ENCODE measurements at regions not wholly inside any gene's neighbourhood (a gene's known extent, or its start where the extent isn't known, plus 50 kb on each side); places are given as distances from the start of the nearest gene placed in this dataset.

DNA sequence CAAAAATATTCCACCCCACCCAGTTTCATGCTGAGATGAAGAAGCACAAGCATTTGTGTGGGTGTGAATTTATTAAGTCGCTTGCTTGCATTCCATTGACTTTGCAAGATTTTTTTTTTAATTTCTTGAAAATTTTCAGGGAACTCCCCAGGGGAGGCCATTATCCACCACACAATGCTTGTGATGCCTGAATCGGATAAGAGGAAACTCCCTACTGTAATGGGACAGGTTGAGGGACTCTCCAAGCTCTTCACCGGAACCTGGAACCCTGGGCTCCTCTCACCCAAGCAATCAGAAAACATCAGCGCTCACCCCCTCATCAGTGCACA lies 153.6 kb upstream of the ZMIZ1 start:
- no peak for DNase-seq

DNA sequence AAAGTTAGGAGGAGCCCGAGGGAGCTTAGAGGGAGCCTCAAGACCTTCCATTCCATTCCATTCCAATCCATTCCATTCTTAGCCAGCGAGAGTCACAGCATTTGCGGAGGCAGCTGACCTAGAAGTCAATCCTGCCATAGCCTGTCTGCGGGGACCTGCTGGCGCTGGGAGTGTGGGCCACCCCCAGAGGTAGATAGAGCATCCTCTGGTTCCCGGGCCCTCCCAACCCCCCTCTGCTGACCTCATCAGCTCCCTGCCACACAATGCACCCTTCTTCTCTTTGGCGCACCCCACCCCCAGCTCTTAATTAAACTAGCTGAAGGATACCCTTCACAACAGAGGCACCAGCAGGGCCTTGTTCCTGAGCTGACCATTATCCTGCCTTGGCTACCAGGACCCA lies 152.5 kb upstream of the ZMIZ1 start:
- no peak for DNase-seq

DNA sequence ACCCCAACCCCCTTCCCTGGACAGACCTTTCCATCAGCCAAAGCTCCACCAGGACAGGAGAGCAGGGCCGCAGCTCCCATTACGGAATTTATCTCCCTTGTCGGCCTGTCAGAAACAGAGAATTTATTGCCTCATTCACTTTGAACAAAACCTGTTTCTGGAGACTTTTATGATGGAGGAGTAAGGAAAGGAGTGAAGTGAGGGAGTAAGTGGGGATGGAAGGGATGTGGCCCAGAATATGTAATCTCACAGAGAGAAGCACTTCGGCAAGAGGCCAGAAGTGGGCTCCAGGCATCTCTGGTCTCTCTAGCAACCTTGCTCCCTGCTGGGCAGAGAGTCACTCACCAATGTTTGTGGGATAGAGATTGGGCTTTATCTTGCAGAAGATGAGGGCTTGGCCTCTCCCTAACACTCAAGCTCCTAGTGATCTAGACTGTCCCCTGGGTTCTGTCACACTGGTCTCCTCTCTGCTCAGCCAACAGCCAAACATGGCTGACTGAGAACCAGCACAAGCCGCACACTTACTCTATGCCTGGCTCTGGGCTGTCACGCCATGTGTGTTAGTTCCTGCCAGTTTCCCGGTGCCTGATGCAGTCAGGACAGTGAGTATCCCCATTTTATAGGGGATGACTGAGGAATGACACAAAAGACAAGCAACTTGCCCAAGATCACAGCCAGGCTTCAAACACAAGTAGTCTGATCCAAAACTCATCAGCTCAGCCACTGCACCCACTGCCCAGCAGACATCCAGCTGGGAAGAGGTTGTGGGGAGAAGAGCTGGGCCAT lies 149.4 kb upstream of the ZMIZ1 start:
- DNase-seq, result no peak

DNA sequence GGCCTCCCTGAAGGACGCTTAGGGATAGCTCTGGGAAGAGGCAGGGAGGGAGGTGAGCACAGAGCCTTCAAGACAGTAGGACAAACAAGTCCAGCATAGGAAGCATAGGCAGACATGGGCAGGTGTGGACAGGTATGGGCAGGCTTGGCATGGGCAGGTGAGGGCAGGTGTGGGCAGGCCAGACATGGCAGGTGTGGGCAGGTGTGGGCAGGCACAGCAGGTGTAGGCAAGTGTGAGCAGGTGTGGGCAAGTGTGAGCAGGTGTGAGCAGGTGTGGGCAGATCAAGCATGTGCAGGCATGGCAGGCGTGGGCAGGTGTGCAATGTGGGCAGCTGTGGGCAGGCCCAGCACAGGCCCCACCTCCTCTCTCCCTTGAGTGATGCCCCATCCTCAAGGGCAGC lies 148.8 kb upstream of the ZMIZ1 start:
- no peak for DNase-seq

DNA sequence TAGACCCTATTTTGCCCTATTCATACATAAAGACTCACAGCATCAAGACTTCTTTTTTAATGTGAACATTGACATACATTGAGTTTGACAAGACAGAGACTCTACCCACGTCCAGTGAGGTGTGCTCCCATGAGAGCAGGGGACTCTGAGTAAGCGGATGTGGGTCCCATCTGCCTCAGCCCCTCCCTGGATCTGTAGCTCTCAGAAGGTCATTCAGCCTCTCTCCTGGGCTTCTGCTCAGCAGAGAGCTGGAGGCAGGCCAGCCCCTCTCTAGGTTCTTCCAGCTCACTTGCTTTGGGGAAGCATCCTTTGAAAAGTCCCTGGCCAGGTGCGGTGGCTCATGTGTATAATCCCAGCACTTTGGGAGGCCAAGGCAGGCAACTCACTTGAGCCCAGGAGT lies 146.9 kb upstream of the ZMIZ1 start:
- no peak for DNase-seq

DNA sequence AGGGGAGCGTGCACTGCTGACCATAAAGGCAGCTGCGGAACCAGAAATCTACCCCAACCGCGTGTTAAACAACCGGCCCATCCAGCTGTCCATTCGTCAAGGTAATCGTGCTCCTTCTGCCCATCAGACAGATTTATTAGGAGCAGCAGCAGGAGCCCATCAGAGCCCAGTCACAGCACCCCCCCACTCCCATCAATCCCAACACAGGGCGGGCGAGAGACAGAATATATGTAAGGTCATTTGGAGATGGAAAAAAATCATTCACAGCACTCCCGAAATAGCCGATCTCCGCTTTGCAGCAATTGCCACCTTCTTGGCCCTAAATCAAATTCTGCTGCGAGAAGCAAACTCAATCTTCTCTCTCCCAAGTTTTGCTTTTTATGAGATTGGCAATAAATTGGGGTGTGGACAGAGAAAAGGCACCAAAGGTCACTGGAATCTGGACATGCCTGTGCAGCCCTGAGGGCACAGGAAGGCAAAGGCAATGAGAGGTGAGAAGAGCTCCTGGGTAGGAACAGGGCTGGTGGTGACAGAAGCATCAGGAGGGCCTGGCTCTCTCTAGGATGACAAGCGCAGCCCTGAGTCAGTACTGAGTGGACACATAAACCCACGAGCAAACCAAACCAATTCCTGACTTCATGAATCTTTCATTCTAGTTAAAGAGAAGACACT lies 145.0 kb upstream of the ZMIZ1 start:
- DNase-seq, result no peak

DNA sequence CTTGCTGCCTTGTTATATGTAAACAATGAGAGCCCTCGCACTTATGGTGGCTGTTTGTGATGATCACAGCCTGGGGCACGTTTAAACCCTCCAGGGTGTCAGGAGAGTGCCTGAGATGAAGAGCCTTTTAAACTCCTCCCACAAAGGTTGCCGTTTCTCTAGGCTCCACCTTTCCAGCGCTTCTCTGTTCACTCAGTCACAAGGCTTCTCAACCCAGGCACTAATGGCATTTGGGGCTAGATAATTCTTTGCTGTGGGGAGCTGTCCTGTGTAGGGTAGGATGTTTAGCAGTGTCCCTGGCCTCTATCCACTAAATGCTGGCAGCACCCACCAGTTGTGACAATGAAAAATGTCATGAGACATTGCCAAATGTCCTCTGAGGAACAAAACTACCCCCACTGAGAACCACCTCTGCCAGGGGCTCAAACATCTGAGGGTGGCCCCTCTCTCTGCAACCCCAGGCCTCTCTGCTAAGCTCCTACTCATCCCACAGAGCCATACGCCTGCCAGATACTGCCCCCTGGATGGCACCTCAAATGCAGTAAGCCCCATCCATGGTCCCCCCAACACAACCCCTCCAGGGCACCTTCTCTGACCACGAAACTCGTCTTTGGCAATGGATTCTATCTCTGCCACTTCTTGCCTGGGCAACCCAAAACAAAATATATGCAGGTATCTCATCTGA lies 144.3 kb upstream of the ZMIZ1 start:
- DNase-seq, result no peak

DNA sequence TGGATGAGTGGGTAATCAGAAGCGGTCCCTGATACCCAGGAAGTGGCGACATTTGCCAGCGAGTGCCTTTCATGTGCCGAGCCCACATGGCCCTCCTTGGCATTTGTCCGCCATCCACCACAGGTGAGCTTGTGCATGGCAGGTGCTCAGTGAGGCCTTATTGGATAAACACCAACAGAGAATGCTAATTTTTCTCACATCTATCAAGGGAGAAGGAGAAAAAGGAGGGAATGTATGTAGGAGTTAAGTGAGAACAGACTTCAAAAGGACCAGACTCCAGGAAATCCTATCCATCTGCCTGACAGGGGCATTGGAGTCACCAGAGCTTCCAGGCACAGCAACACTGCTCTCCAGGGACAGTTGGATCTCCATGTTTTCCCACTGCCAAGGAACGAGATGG lies 143.5 kb upstream of the ZMIZ1 start:
- no peak for DNase-seq

DNA sequence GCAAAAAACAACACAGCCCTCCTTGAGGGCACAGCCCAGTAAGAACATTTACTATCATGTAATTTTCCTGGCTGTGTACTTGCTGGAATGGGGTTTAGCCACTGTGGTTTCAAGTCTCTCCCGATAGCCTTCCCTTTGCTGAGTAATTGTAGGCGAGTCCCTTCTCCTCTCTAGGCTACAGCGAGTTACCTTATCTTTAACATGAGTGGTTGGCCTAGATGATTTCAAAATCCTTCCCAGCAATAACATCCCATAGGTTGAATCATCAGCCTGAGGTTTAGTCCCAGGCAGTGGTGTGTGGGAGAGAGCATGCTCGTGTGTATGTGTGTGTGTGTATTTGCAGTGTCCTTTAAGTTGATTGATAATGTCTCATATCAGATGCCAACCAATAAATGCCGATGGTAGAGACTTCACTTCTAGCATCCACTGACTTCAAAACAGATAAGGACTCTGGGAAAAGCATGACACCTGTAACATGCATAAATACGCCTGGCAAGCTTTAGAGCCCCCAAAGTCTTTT lies 142.9 kb upstream of the ZMIZ1 start:
- no peak for DNase-seq

DNA sequence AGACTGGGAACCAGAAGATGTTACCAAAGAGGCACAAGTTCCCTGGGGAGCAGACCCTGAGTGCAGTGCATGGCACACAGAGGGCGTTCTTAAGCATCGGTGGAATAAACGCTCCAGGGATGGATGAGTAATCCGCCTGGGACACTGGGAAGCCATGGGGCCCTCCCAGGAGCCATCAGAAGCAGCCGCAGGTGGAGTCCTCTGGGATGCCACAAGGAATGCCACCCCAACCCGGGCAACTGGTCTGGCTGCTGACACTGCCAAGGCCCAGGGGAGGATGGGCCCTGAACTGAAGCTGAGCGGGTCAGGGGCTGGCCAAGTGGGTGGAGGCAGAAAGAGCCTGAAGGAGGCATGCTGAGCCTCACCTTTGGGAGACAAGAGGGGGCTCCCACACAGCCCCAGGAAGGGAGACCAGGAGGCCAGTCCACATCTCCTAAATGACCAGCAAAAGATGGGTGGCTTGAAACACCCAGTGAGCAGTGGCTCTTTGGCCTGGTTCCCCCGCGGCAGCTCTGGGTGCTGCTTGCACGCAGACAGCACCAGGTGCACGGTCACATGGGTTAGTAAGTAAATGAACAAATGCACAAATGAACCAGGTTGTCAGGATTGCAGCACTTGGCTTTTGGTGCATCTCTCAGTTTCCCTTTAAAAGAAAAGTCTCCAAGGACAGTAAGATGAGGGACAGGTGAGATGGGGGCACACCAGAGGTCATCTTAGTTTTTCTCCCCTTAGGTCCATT lies 141.3 kb upstream of the ZMIZ1 start:
- no peak for DNase-seq

DNA sequence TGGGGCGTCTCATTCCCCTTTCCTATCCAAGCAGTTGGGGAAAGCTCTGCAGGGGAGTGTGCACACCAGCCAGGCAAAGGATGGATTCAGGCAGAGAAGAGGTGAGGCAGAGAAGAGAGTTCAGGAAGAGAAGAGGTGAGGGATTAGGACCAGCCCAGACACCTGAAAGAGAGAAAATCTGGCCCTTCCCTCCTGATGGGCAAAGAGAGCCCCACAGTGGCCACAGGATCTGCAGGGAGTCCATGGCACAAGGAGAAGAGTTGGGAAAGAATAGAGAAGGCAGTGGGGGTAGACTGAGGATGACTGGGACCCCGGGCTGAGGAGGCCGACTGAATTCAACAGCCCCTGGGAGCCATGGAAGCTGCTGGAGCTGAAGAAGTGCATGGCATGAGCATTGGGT lies 140.4 kb upstream of the ZMIZ1 start:
- DNase-seq, result no peak

DNA sequence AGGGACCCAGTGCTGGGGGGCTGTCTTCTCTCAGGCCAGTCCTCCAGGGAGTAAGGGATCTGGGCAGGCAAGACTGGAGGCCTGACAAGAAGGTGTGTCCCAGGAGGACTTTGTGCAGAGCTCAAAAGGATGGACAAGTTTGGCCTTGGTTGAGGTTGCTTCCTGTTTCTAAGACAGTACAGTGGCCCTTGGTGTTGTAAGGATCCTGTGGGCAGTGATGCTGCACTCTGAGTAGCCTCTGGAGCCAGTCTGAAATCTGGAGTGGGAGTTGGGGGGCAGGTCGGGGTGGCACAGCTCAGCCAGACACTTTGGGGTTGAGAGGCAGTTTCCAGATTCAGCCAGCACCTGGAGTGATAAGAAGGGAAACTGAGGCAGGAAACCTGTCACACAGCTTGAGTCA lies 139.2 kb upstream of the ZMIZ1 start:
- no peak for DNase-seq

DNA sequence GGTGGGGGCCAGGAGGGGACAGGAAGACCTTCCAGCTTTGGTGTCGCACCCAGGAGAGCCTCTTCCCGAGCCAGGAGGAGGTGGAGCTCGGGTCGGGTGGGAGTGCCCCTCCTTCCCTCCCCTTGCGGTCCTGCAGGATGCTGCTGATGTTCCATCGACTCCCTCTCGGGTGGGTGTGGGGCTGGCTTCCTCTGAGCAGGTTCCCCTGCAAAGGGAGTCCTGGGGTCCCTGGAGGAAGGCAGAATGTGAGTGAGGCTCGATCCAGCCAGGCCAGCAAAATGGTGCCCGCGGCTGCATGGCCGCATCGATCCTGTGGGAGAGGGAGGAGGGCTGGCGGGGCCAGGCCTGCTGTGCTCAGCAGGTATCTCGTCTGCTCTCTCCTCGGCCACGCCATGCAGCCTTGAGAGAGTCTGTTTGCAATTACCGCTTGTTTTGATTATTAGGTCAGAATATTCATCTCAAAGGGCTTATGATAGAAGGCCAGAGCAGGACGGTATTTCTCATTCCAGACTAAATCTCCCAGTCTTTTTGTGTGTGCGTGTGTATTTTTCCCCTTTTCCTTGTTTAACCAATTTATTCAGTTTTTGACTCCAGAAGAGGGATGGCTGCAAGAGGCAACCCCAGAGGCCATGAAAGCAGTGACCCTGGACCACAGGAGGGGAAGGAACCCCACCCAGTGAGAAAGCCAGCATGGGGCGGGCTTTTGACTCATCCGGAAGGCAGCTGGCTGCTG lies 137.3 kb upstream of the ZMIZ1 start:
- DNase-seq, result no peak

DNA sequence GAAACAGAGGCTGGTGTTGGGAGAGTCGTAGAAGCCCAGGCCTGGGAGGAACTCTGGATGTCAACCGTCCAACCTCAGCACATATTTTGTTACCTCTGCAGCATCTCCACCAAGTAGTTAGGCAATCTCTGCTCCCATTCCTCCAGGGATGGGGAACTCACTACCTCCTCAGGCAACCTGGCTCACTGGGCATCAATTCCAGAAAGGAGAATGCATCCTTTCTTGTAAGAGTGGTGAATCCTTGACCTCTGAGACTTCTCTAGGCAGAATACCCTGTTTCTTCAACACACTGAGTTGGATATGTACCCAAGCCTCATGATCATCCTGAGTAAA lies 136.7 kb upstream of the ZMIZ1 start:
- DNase-seq, result no peak

DNA sequence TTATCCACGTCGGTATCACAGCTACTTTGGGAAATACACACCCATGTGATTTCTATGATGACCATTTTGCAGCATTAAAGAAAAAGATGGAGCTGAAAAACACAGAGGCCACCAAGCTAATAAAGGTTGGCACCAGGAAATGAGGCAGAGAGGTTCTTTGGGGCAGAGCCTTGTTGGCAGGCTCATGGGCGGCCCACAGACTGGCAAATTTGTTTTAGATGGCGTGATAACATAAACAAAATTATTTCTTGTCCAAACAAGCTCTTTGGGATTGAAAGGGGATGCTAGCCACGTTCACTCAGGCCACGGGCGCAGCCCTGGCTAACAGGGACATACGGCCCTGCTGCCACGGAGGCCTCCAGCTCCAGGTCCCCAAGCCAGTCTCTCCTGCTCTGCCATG lies 135.9 kb upstream of the ZMIZ1 start:
- no peak for DNase-seq

DNA sequence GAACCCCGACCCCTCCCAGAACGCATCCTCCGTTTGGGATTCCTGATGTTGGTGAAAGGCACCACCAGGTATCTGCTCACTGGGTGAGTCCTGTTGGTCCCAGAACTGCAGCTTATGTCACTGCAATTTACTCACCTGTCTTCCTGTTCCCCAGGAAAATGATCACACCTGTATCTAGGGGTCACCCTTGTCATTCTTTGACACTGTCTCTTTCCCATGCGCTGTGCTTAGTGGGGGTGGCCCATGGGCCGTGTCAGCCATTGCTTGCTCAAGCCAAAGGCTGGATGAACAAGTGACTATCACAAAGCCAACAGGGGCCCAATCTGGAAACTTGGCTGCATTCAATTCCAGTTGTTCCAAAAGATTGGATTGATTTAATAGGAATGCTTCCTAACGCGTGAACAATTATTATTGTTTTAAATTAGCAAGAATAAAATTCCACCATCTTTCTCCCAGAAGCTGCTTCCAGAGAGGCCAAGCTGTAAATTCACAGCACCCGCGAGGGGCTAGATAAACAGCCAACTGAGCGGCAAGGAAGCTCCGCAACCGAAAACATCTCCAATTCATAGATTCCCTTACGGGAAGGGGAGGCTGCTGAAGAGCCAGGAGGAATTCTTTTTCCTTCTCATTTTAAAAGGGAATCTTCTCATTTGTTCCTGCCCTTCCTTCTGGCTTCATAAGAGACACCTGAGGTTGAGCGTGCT lies 134.8 kb upstream of the ZMIZ1 start:
- no peak for DNase-seq

DNA sequence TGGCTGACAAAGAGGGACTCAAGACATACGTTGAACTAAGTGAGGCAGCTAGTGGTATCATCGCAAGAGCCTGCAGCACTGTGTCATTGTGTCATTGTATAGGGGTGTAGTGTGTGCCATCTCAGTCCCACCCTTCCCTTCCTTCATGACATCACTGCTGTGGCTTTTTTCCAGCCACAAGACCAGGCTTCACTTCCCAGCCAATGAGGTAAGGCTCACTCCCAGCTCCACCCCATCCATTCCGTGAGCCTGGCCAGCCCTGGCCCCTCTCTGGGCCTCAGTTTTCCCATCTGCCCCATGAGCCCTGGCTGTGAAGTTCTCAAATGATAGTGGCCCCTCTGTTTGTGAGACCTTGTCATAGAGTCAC lies 134.3 kb upstream of the ZMIZ1 start:
- no peak for DNase-seq

DNA sequence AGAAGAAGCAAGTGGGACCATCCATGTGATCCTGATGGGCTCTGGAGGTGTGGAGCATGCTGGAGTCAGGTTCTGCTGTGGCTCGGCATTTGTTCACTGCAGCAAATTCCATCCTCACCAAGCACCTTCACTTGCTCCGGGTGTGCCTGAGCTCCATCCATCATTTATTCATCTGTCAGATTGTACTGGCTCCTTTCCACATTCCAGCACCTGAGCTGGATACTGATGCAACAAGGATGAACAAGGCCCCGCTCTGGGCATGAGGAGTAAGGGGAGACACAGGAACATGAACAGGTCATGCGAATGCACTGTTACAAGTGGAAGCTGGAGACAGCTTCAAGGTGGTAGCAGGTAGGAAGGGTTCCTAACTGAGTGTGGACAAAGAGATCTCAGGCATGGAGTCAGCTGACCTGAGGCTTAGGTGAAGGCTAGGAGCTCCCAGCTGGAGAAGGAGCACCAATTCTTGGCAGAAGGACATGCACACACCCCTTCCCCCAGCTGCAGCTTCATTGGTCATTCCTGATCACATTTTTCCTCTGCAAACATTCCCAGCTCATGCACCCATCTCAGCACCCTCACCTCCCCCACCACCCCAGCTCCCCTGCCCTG lies 133.7 kb upstream of the ZMIZ1 start:
- no peak for DNase-seq

DNA sequence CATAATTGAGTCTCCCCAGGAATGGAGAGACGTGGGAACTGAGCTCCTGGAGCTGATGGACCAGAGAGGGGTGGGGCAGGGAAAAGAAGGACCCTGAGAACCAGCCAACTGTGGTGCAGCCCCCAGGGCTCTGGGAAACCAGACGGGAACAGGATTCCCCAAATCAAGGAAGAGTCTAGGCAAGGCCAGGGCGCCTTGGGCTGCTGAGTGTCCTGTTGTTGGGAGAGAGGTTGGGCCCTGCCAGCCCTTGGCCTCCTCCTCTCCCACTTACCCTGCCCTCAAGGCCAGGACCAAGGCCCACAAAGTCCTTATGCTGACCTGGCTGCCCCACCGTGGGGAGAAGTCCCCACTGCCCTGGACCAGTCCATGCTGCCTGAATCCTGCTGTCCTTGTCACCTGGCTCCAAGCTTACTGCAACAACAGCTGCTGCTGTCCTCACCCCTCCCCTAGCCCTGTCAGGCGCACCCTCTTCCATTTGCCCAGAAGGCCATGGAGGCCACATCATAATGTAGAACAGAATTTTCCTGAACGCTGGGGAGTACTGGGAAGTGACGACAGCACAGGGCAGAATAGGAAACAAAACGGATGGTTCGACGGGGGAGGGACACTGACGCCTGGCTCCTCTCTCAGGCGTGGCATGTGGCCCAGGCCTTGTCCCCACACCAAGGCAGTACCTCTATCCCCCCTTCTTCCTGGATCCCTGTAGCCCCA lies 132.9 kb upstream of the ZMIZ1 start:
- DNase-seq, result no peak

DNA sequence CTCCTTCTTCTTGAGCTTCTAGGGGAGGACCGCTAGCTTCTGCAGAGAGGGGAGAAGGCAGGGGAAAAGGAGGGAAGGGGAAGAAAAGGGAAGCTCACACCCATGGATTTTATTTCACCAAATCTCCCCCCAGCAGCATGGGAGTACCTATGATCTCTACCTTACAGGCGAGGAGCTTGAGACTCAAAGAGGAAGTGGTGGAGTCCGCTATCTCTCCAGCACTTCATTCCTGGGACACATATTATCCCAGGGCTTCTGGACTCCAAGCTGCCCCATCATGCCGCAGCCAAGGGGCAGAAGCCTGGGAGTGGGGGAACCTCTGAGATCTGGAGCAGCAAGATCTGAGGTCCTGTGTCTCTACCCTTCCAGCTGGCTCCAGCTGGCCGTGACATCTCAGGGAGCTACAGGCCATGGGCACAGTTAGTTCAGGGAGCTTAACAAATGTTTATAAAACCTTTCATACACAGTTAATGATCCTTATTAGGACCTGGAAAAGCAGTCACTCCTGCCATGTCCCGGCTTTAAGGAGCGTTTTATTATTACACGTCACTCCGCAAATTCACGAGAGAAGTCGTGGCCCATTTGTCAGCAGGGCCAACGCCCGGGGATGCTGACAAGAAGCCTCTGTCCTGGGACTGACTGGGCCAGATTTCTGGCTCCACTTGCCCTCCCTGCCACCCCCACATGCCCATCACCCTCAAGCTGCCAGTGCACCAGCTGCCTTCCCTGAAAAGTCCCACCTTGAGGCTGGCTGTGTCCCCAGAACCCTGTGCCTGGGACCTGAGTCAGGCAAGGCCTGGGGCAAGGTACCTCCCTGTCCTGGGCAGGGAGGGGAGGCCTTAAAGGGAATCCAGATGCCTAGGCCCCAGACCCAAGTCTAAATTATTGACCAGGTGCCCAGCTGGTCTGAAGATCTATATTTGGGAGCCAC lies 132.1 kb upstream of the ZMIZ1 start:
- no peak for DNase-seq

All from activated CD8-positive, alpha-beta memory T cell treated with anti-CD3 and anti-CD28 coated beads, Interleukin-2, amount 50 U/mL, for 4 hours (primary cell).